ENCODE measurements at regions not wholly inside any gene's neighbourhood (a gene's known extent, or its start where the extent isn't known, plus 50 kb on each side); places are given as distances from the start of the nearest gene placed in this dataset.

DNA sequence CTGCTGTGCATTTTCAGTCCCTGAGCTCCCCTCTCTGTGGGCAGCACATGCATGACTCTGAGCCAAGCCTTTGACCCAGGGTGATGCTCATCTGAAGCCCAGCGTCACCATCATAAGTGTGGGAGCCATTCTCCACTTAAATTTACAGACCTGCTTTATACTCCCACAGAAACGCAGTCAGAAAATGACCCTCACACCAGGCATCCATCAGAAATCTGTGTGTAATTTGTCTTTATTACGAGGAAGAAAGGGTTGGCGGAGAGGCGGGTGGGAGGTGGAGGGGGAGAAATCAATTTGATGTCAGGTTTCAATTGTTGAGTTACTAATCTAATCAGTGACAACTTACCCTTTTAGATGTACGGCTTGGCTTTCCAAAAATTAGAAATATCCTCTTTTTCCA is 353.6 kb downstream of the MAFB start:
- TF ChIP-seq, protein P1, sequence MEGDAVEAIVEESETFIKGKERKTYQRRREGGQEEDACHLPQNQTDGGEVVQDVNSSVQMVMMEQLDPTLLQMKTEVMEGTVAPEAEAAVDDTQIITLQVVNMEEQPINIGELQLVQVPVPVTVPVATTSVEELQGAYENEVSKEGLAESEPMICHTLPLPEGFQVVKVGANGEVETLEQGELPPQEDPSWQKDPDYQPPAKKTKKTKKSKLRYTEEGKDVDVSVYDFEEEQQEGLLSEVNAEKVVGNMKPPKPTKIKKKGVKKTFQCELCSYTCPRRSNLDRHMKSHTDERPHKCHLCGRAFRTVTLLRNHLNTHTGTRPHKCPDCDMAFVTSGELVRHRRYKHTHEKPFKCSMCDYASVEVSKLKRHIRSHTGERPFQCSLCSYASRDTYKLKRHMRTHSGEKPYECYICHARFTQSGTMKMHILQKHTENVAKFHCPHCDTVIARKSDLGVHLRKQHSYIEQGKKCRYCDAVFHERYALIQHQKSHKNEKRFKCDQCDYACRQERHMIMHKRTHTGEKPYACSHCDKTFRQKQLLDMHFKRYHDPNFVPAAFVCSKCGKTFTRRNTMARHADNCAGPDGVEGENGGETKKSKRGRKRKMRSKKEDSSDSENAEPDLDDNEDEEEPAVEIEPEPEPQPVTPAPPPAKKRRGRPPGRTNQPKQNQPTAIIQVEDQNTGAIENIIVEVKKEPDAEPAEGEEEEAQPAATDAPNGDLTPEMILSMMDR (conservative IDR thresholded peaks at IDR 0.05; ENCODE audit: low read length) = no peak
- no peak for TF ChIP-seq EZH2phosphoT487 (IDR thresholded peaks at IDR 0.05; ENCODE audit: borderline replicate concordance)
